H1 (cell line): ENCODE measurements at regions not wholly inside any gene's neighbourhood (a gene's known extent, or its start where the extent isn't known, plus 50 kb on each side); places are given as distances from the start of the nearest gene placed in this dataset.

Source experiments
- CTCF ChIA-PET: fragments of 300-600 bp; sonication (Branson Sonifier 250); formaldehyde crosslinking; loops from one replicate; lab custom pipeline; 2021; ENCODE audit not compliant: partially characterized antibody; lab: Charles Lee
- POLR2A ChIA-PET: fragments of 300-600 bp; sonication (Branson Sonifier 250); formaldehyde crosslinking; loops from one replicate; lab custom pipeline; 2021; ENCODE audit warnings: inconsistent platforms; ENCODE audit not compliant: partially characterized antibody; lab: Charles Lee
- DNase-seq, 2 experiments: peaks; one replicate each; pipeline versions ENCODE4 v3.0.0 to v3.0.0-alpha.2; 2010 to 2022; ENCODE audit warnings: low spot score in 2 of 2, low read depth in 1 of 2, mixed read lengths in 1 of 2
- FAIRE-seq: peaks from 2 replicates; lab custom pipeline; 2011; peaks lifted over from hg19 to GRCh38; lab: Jason Lieb, UNC
- H2AFZ ChIP-seq: 2 replicates; pipeline ENCODE4 v1.8.1; 2012; ENCODE audit warnings: low read length, inconsistent platforms
- H2AK5ac ChIP-seq: 2 replicates; pipeline ENCODE4 v1.6.1; 2013; ENCODE audit warnings: low read depth, low read length
- H2BK120ac ChIP-seq: replicated peaks from 2 replicates; pipeline ENCODE3; 2013; ENCODE audit warnings: low read depth, low read length, inconsistent platforms
- H2BK12ac ChIP-seq: 2 replicates; pipeline ENCODE4 v1.6.1; 2013; ENCODE audit warnings: low read depth, low read length
- H2BK15ac ChIP-seq: 2 replicates; pipeline ENCODE4 v1.6.1; 2013; ENCODE audit warnings: low read length
- H2BK20ac ChIP-seq: 2 replicates; pipeline ENCODE4 v1.6.1; 2013; ENCODE audit warnings: low read length
- H2BK5ac ChIP-seq: 2 replicates; pipeline ENCODE4 v1.6.1; 2013; ENCODE audit warnings: low read depth, low read length
- H3K14ac ChIP-seq: 2 replicates; pipeline ENCODE4 v1.6.1; 2013; ENCODE audit warnings: inconsistent platforms; ENCODE audit not compliant: insufficient read length
- H3K18ac ChIP-seq: 2 replicates; pipeline ENCODE4 v1.6.1; 2013; ENCODE audit warnings: low read length; ENCODE audit errors: extremely low read depth
- H3K23ac ChIP-seq: 2 replicates; pipeline ENCODE4 v1.6.1; 2013; ENCODE audit warnings: inconsistent platforms; ENCODE audit not compliant: insufficient read length
- H3K23me2 ChIP-seq: 2 replicates; pipeline ENCODE4 v1.6.1; 2013; ENCODE audit warnings: low read depth, low read length
- H3K27ac ChIP-seq: 2 replicates; pipeline ENCODE4 v1.6.1; 2011; ENCODE audit warnings: low read depth, low read length, inconsistent platforms
- H3K27me3 ChIP-seq, 4 experiments: replicated peaks in 1 of 4; 1 replicate in 1 of 4; 2 replicates in 3 of 4; pipeline versions ENCODE4 v1.6.1 to v1.8.1; 2011 to 2013; ENCODE audit warnings: low read length in 3 of 4, mild to moderate bottlenecking in 3 of 4, inconsistent platforms in 2 of 4, mixed read lengths in 2 of 4, moderate library complexity in 1 of 4; ENCODE audit not compliant: control insufficient read depth in 3 of 4, insufficient read depth in 3 of 4; ENCODE audit errors: extremely low read depth in 1 of 4
- H3K36me3 ChIP-seq, 4 experiments: 2 replicates each; pipeline versions ENCODE4 v1.6.1 to v1.8.1; 2011 to 2013; ENCODE audit warnings: mild to moderate bottlenecking in 4 of 4, low read length in 3 of 4, moderate library complexity in 2 of 4, control low read depth in 1 of 4, inconsistent platforms in 1 of 4; ENCODE audit not compliant: insufficient read depth in 4 of 4, control insufficient read depth in 2 of 4
- H3K4ac ChIP-seq: replicated peaks from 2 replicates; pipeline ENCODE3; 2013; ENCODE audit warnings: low read length, low read depth, mixed read lengths, inconsistent platforms; ENCODE audit not compliant: insufficient read length
- H3K4me1 ChIP-seq, 4 experiments: replicated peaks in 1 of 4; 1 replicate in 1 of 4; 2 replicates in 3 of 4; pipeline versions ENCODE4 v1.6.1 to v1.8.1; 2011 to 2013; ENCODE audit warnings: low read length in 3 of 4, inconsistent platforms in 2 of 4, mixed read lengths in 1 of 4; ENCODE audit not compliant: insufficient read depth in 4 of 4, control insufficient read depth in 3 of 4
- H3K4me2 ChIP-seq, 2 experiments: 2 replicates each; pipeline versions ENCODE4 v1.6.1 to v1.8.1; 2011 to 2013; ENCODE audit warnings: low read depth in 2 of 2, low read length in 2 of 2, control low read depth in 1 of 2, inconsistent platforms in 1 of 2, mild to moderate bottlenecking in 1 of 2; ENCODE audit not compliant: insufficient read depth in 1 of 2
- H3K4me3 ChIP-seq, 4 experiments: fragments of 200-600, 300-600 bp in 1 of 4; sonication (generic), shearing (Covaris generic), sonication (Bioruptor Twin) in 1 of 4; 2 replicates each; pipeline versions ENCODE4 v1.5.1 to v1.8.1; 2011 to 2016; ENCODE audit warnings: low read length in 4 of 4, low read depth in 3 of 4, control low read depth in 2 of 4, inconsistent platforms in 2 of 4, mild to moderate bottlenecking in 2 of 4, mixed read lengths in 1 of 4, moderate library complexity in 1 of 4; ENCODE audit not compliant: insufficient read depth in 2 of 4; ENCODE audit errors: extremely low read depth in 1 of 4
- H3K56ac ChIP-seq: replicated peaks from 2 replicates; pipeline ENCODE3; 2013; ENCODE audit warnings: low read depth, mild to moderate bottlenecking, mixed read lengths, low read length, inconsistent platforms; ENCODE audit not compliant: insufficient read length
- H3K79me1 ChIP-seq: 2 replicates; pipeline ENCODE4 v1.6.1; 2013; ENCODE audit warnings: low read depth, low read length, control low read depth
- H3K79me2 ChIP-seq, 2 experiments: 2 replicates each; pipeline versions ENCODE4 v1.6.1 to v1.8.1; 2012 to 2013; ENCODE audit warnings: low read length in 2 of 2, mild to moderate bottlenecking in 2 of 2, inconsistent platforms in 1 of 2; ENCODE audit not compliant: insufficient read depth in 2 of 2, control insufficient read depth in 1 of 2
- H3K9ac ChIP-seq, 4 experiments: replicated peaks in 1 of 4; 1 replicate in 1 of 4; 2 replicates in 3 of 4; pipeline versions ENCODE4 v1.6.1 to v1.8.1; 2011 to 2013; ENCODE audit warnings: low read depth in 3 of 4, low read length in 3 of 4, control low read depth in 2 of 4, mild to moderate bottlenecking in 2 of 4, moderate library complexity in 2 of 4, inconsistent platforms in 1 of 4; ENCODE audit errors: extremely low read depth in 1 of 4
- H3K9me3 ChIP-seq, 2 experiments: 2 replicates each; pipeline versions ENCODE4 v1.6.1 to v1.8.1; 2012 to 2013; ENCODE audit warnings: mild to moderate bottlenecking in 2 of 2, moderate library complexity in 2 of 2, control low read depth in 1 of 2, inconsistent platforms in 1 of 2, low read depth in 1 of 2, low read length in 1 of 2, mixed read lengths in 1 of 2; ENCODE audit not compliant: insufficient read depth in 2 of 2
- H4K20me1 ChIP-seq, 2 experiments: replicated peaks in 1 of 2; 2 replicates each; pipeline versions ENCODE3 to v1.8.1; 2011 to 2013; ENCODE audit warnings: inconsistent platforms in 2 of 2, low read length in 2 of 2, mild to moderate bottlenecking in 1 of 2; ENCODE audit not compliant: insufficient read depth in 2 of 2, control insufficient read depth in 1 of 2
- H4K5ac ChIP-seq: 2 replicates; pipeline ENCODE4 v1.6.1; 2013; ENCODE audit warnings: low read length, low read depth, mixed read lengths, inconsistent platforms; ENCODE audit not compliant: insufficient read length
- H4K8ac ChIP-seq: 2 replicates; pipeline ENCODE4 v1.8.0; 2013; ENCODE audit warnings: mild to moderate bottlenecking, moderate library complexity, low read length, inconsistent platforms; ENCODE audit not compliant: insufficient read depth; ENCODE audit errors: extremely low read depth
- H4K91ac ChIP-seq: replicated peaks from 2 replicates; pipeline ENCODE3; 2013; ENCODE audit warnings: low read length, mixed read lengths, inconsistent platforms; ENCODE audit not compliant: insufficient read length
- BACH1 ChIP-seq: IDR thresholded peaks from 2 replicates; pipeline ENCODE4 v1.6.1; 2012; ENCODE audit warnings: low read length, improper control_type of control experiment
- CHD2 ChIP-seq: IDR thresholded peaks from 2 replicates; pipeline ENCODE4 v1.6.1; 2012; ENCODE audit warnings: low read length, improper control_type of control experiment
- RFX5 ChIP-seq: IDR thresholded peaks from 2 replicates; pipeline ENCODE4 v1.6.1; 2011; ENCODE audit warnings: low read depth, low read length, improper control_type of control experiment, borderline replicate concordance
- WGBS, 2 experiments: shearing (Covaris generic) in 1 of 2; methylation state at CpG; one replicate each; pipeline versions ENCODE4 v1.1.6 to v1.1.7; 2013 to 2015; ENCODE audit warnings: low lambda C conversion rate in 2 of 2, mixed read lengths in 2 of 2, inconsistent platforms in 1 of 2, low coverage in 1 of 2, missing lambda C conversion rate in 1 of 2; ENCODE audit not compliant: insufficient replicate concordance in 2 of 2, insufficient coverage in 1 of 2, insufficient read length in 1 of 2; ENCODE audit errors: extremely low coverage in 1 of 2, missing lambda C conversion rate in 1 of 2; 5-methylcytosine and 5-hydroxymethylcytosine counted together

DNA sequence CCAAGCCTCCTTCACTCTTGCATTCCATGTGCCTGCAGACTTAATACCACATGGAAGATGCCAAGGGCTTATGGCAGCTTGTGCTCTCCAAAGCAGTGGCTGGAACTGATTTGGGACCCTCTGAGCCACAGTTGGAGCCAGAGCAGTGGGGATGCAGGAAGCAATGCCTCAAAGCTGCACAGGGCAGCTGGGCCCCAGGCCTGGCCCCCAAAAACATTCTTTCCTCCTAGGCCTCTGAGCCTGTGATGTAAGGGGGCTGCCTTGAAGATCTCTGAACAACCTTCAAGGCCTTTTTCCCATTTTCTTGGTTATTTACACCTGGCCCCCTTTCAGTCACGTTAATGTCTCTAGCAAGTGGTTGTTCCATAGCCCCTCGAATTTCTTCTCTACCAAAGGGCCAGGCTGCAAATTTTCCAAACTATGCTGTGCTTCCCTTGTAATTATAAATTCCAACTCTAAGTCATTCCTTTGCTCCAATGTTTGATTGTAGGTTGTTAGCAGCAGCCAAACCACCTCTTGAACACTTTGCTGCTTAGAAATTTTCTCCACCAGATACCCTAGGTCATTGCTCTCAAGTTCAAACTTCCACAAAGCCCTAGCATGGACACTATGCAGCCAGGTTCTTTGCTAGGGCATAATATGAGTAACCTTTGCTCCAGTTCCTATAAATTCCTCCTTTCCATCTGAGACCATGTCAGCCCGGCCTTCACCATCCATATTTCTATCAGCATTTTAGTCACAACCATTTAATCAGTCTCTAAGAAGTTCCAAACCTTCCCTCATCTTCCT, 245.0 kb upstream of the RBBP8 start:
- Histone ChIP-seq H3K36me3 (no peaks in the 10 kb centered on the region; a peak in 1 of 8 replicates), H4K20me1 (no peaks in the 10 kb centered on the region), H3K79me2 (no peaks in the 10 kb centered on the region), H3K9me3 (peaks cover 12 to 14% of the 10 kb centered on the region in 2 experiments; a peak in 3 of 4 replicates), H4K91ac (no peak overlapping the region), H3K27me3 (no peaks in the 10 kb centered on the region), H3K23ac (no peak overlapping the region), H3K18ac (no peak overlapping the region), H2AFZ (no peak overlapping the region), H2BK20ac (no peak overlapping the region), H3K23me2 (no peaks in the 10 kb centered on the region), H2BK15ac (no peak overlapping the region), H3K56ac (no peak overlapping the region), H3K4me1 (peaks cover 0 to 4% (median 1%) of the 10 kb centered on the region in 4 experiments; a peak in 2 of 7 replicates), H3K4me2 (no peak overlapping the region), H3K9ac (no peak overlapping the region), H3K4ac (no peak overlapping the region), H2BK12ac (no peak overlapping the region), H3K14ac (no peak overlapping the region), H2BK5ac (no peak overlapping the region), H2AK5ac (no peak overlapping the region), H3K4me3 (no peak overlapping the region), H4K5ac (no peak overlapping the region), H4K8ac (no peak overlapping the region), H3K79me1 (no peaks in the 10 kb centered on the region), H2BK120ac (no peak overlapping the region), H3K27ac (no peak overlapping the region)
- no peak for FAIRE-seq
- TF ChIP-seq CHD2 (no peak), BACH1 (no peak), RFX5 (no peak)
- WGBS, 2 experiments: 63% methylated on average over 3 of the region's 3 CpGs; no CpG with 5 or more reads in 1 of the 2 experiments
- ChIA-PET CTCF (no interaction called here), POLR2A (no interaction called here)
- no peak for DNase-seq
